ENCODE measurements at regions not wholly inside any gene's neighbourhood (a gene's known extent, or its start where the extent isn't known, plus 50 kb on each side); places are given as distances from the start of the nearest gene placed in this dataset.

DNA sequence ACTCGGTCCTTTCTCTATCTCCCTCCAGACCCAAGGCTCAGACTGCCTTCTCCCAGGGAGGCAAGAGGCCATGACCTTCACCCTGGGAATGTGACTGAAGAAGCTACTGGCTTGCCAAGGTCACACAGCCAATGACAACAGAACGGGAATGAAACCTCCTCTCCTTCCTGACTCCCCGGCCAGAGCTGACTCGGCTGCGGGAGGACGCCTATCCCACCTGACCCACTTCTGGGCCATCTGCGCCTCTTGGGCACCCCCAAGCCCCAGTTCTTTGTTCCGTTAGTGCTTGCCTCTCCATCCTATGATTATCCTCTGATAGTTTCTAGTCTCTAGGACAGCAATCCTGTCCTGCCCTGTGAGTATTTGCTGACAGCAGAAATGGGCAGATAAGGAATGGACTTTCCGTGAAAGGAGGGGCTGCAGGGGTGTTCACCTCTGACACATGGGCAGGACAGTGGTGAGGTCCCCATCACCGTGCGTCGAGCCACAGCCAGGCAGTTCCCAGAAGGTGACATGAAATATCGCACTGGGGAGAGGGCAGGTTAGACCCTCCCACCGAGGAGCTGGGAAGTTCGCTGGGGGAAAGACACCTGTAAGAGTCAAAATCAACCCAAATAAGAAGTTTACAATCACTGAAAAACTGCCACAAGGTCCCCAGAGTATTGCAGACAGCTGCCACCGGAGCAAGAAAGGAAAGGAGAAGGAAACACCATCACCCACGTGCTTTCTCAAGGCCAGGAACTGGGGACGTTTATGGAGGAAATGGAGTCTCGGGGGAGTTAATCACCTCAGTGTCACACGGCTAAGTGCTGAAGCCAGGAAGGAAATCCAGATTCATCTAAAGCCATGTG lies 63.0 kb downstream of the INSIG1 start:
- Histone ChIP-seq H3K4ac (replicated peaks; ENCODE audit: insufficient read length, low read depth, low read length) (no peak overlapping the region), H3K56ac (replicated peaks; ENCODE audit: insufficient read length, low read depth, low read length) (no peak overlapping the region), H2AFZ (ENCODE audit: low read length) (no peak overlapping the region), H3K14ac (ENCODE audit: insufficient read length) (no peak overlapping the region), H4K91ac (replicated peaks; ENCODE audit: insufficient read length, low read length) (no peak overlapping the region), H3K36me3 (ENCODE audit: control insufficient read depth in 2 of 4, insufficient read depth in 4 of 4, low read length in 3 of 4) (no peaks in the 10 kb centered on the region), H3K9me3 (ENCODE audit: insufficient read depth in 2 of 2, low read depth in 1 of 2, low read length in 1 of 2) (no peaks in the 10 kb centered on the region), H3K4me2 (ENCODE audit: insufficient read depth in 1 of 2, low read depth in 2 of 2, low read length in 2 of 2) (no peak overlapping the region), H2BK12ac (ENCODE audit: low read depth, low read length) (no peak overlapping the region), H2AK5ac (ENCODE audit: low read depth, low read length) (no peak overlapping the region), H3K23ac (ENCODE audit: insufficient read length) (no peak overlapping the region), H3K9ac (replicated peaks in 1 of 4; ENCODE audit: extremely low read depth in 1 of 4, low read depth in 3 of 4, low read length in 3 of 4) (no peak overlapping the region), H4K20me1 (replicated peaks in 1 of 2; ENCODE audit: control insufficient read depth in 1 of 2, insufficient read depth in 2 of 2, low read length in 2 of 2) (no peaks in the 10 kb centered on the region), H3K23me2 (ENCODE audit: low read depth, low read length) (no peaks in the 10 kb centered on the region), H3K4me1 (replicated peaks in 1 of 4; ENCODE audit: control insufficient read depth in 3 of 4, insufficient read depth in 4 of 4, low read length in 3 of 4) (no peaks in the 10 kb centered on the region; a peak in 2 of 7 replicates), H3K4me3 (ENCODE audit: extremely low read depth in 1 of 4, insufficient read depth in 2 of 4, low read depth in 3 of 4, low read length in 4 of 4) (no peak overlapping the region), H2BK5ac (ENCODE audit: low read depth, low read length) (no peak overlapping the region), H2BK120ac (replicated peaks; ENCODE audit: low read depth, low read length) (no peak overlapping the region), H4K5ac (ENCODE audit: insufficient read length, low read depth, low read length) (no peak overlapping the region), H2BK20ac (ENCODE audit: low read length) (no peak overlapping the region), H3K27me3 (replicated peaks in 1 of 4; ENCODE audit: control insufficient read depth in 3 of 4, extremely low read depth in 1 of 4, insufficient read depth in 3 of 4, low read length in 3 of 4) (peaks cover 0 to 7% (median 3%) of the 10 kb centered on the region in 4 experiments; a peak in 4 of 7 replicates), H3K18ac (ENCODE audit: extremely low read depth, low read length) (no peak overlapping the region), H3K27ac (ENCODE audit: low read depth, low read length) (no peak overlapping the region), H3K79me1 (ENCODE audit: low read depth, low read length) (no peaks in the 10 kb centered on the region), H2BK15ac (ENCODE audit: low read length) (no peak overlapping the region), H3K79me2 (ENCODE audit: control insufficient read depth in 1 of 2, insufficient read depth in 2 of 2, low read length in 2 of 2) (no peaks in the 10 kb centered on the region), H4K8ac (ENCODE audit: extremely low read depth, insufficient read depth, low read length) (no peak overlapping the region)
- POLR2A ChIA-PET (ENCODE audit: partially characterized antibody): no interaction called here
- DNase-seq (ENCODE audit: low read depth in 1 of 2, low spot score in 2 of 2) (no peak), FAIRE-seq (no peak)
- TF ChIP-seq KDM1A (IDR thresholded peaks at IDR 0.05; ENCODE audit: borderline replicate concordance, low read length) (no peak), POLR2AphosphoS5 (IDR thresholded peaks at IDR 0.05; ENCODE audit: low read depth, low read length) (no peak), CBX8 (IDR thresholded peaks at IDR 0.05; ENCODE audit: borderline replicate concordance, low read depth, low read length) (no peak), RAD21 (IDR thresholded peaks at IDR 0.05 in 1 of 2, conservative IDR thresholded peaks at IDR 0.05 in 1 of 2; ENCODE audit: low read depth in 2 of 2, low read length in 2 of 2) (no peak)
- CTCF ChIA-PET (ENCODE audit: partially characterized antibody): interaction anchor here (0.6 kb wide), 1 partner anchor 85 kb away, joined by 4 read pairs; no protein-coding TSS in a partner anchor
- 82% methylated on average over 20 of the region's 20 CpGs; no CpG with 5 or more reads in 1 of the 2 experiments for WGBS, 2 experiments (ENCODE audit: extremely low coverage in 1 of 2, insufficient coverage in 1 of 2, insufficient read length in 1 of 2, insufficient replicate concordance in 2 of 2, low coverage in 1 of 2, low lambda C conversion rate in 2 of 2, missing lambda C conversion rate in 1 of 2)
